SK-N-SH treated with all-trans-retinoic acid at 6 μM for 48 hours (cell line): ENCODE measurements at regions not wholly inside any gene's neighbourhood (a gene's known extent, or its start where the extent isn't known, plus 50 kb on each side); places are given as distances from the start of the nearest gene placed in this dataset.
A peak's percentile ranks its signal among the peaks of the same experiment; 100 is the strongest.

Source experiments
- ATAC-seq: fragments of 200-7000 bp; cut with Tn5 transposase; 3 replicates; pipeline ENCODE4 v1.9.1; 2020; ENCODE audit warnings: mild to moderate bottlenecking, moderate library complexity
- ARNTL ChIP-seq: fragments of 450-650 bp; formaldehyde crosslinking; IDR thresholded peaks from 2 replicates; pipeline ENCODE4 v1.5.0; 2020; ENCODE audit warnings: low read depth, mild to moderate bottlenecking, moderate library complexity, borderline replicate concordance
- BACH2 ChIP-seq: fragments of 250-450 bp; sonication (Bioruptor Pico); IDR thresholded peaks from 2 replicates; pipeline ENCODE4 v1.9.0; 2021; ENCODE audit warnings: mild to moderate bottlenecking, borderline replicate concordance
- CREB5 ChIP-seq: fragments of 250-450 bp; sonication (Bioruptor Pico); IDR thresholded peaks from 2 replicates; pipeline ENCODE4 v1.5.1; 2020; ENCODE audit warnings: low read depth, mild to moderate bottlenecking, moderate library complexity
- CSDC2 ChIP-seq: fragments of 250-450 bp; sonication (Bioruptor Pico); IDR thresholded peaks from 2 replicates; pipeline ENCODE4 v1.5.0; 2020; ENCODE audit warnings: mild to moderate bottlenecking, moderate library complexity
- CSRNP3 ChIP-seq: fragments of 250-450 bp; sonication (Bioruptor Pico); IDR thresholded peaks from 2 replicates; pipeline ENCODE4 v1.5.1; 2021; ENCODE audit warnings: mild to moderate bottlenecking, moderate library complexity
- GLIS3 ChIP-seq: fragments of 250-450 bp; sonication (Bioruptor Pico); IDR thresholded peaks from 2 replicates; pipeline ENCODE4 v1.5.0; 2020; ENCODE audit warnings: mild to moderate bottlenecking, moderate library complexity
- OSR1 ChIP-seq: fragments of 250-450 bp; sonication (Bioruptor Pico); IDR thresholded peaks from 2 replicates; pipeline ENCODE4 v1.8.0; 2022; ENCODE audit warnings: moderate library complexity, mild to moderate bottlenecking, inconsistent platforms
- PATZ1 ChIP-seq: fragments of 250-450 bp; sonication (Bioruptor Pico); IDR thresholded peaks from 2 replicates; pipeline ENCODE4 v1.8.0; 2020; ENCODE audit warnings: mild to moderate bottlenecking, moderate library complexity, borderline replicate concordance
- POU6F1 ChIP-seq: fragments of 250-450 bp; sonication (Bioruptor Pico); IDR thresholded peaks from 2 replicates; pipeline ENCODE4 v1.8.0; 2021; ENCODE audit warnings: low read depth, mild to moderate bottlenecking, moderate library complexity, borderline replicate concordance
- PPARA ChIP-seq: fragments of 250-450 bp; sonication (Bioruptor Pico); IDR thresholded peaks from 2 replicates; pipeline ENCODE4 v1.5.0; 2020; ENCODE audit warnings: mild to moderate bottlenecking, borderline replicate concordance
- RARB ChIP-seq: fragments of 250-450 bp; sonication (Bioruptor Pico); IDR thresholded peaks from 2 replicates; pipeline ENCODE4 v1.8.0; 2021; ENCODE audit warnings: mild to moderate bottlenecking, moderate library complexity
- SNAI2 ChIP-seq: fragments of 250-450 bp; sonication (Bioruptor Pico); IDR thresholded peaks from 2 replicates; pipeline ENCODE4 v1.5.0; 2020; ENCODE audit warnings: mild to moderate bottlenecking, moderate library complexity
- TCF4 ChIP-seq: fragments of 250-450 bp; sonication (Bioruptor Pico); IDR thresholded peaks from 2 replicates; pipeline ENCODE4 v1.8.0; 2021; ENCODE audit warnings: mild to moderate bottlenecking, moderate library complexity, borderline replicate concordance
- TSHZ2 ChIP-seq: fragments of 250-450 bp; sonication (Bioruptor Pico); IDR thresholded peaks from 2 replicates; pipeline ENCODE4 v1.5.0; 2020; ENCODE audit warnings: mild to moderate bottlenecking, moderate library complexity
- ZC3H10 ChIP-seq: fragments of 250-450 bp; sonication (Bioruptor Pico); IDR thresholded peaks from 2 replicates; pipeline ENCODE4 v1.5.1; 2021; ENCODE audit warnings: mild to moderate bottlenecking, moderate library complexity
- ZFP3 ChIP-seq: fragments of 250-450 bp; sonication (Bioruptor Pico); IDR thresholded peaks from 2 replicates; pipeline ENCODE4 v1.5.0; 2020; ENCODE audit warnings: mild to moderate bottlenecking, moderate library complexity
- ZFP30 ChIP-seq: fragments of 450-650 bp; formaldehyde crosslinking; IDR thresholded peaks from 2 replicates; pipeline ENCODE4 v1.5.0; 2022; ENCODE audit warnings: mild to moderate bottlenecking, moderate library complexity
- ZNF565 ChIP-seq: fragments of 450-650 bp; formaldehyde crosslinking; conservative IDR thresholded peaks from 2 replicates; pipeline ENCODE4 v1.5.0; 2020; ENCODE audit warnings: low read depth, mild to moderate bottlenecking, moderate library complexity
- ZNF70 ChIP-seq: fragments of 450-650 bp; formaldehyde crosslinking; IDR thresholded peaks from 2 replicates; pipeline ENCODE4 v1.5.0; 2020; ENCODE audit warnings: mild to moderate bottlenecking, moderate library complexity

- TF ChIP-seq BACH2 (no peak), CSDC2 (CRISPR knock-in tag) (no peak), ZNF70 (CRISPR knock-in tag) (no peak), ZNF565 (no peak), ZC3H10 (CRISPR knock-in tag) (no peak), PATZ1 (no peak), CREB5 (CRISPR knock-in tag) (no peak), OSR1 (CRISPR knock-in tag) (no peak), RARB (CRISPR knock-in tag) (no peak), CSRNP3 (CRISPR knock-in tag) (no peak), ZFP30 (no peak), SNAI2 (CRISPR knock-in tag) (no peak), GLIS3 (CRISPR knock-in tag) (no peak), PPARA (CRISPR knock-in tag) (no peak), ZFP3 (no peak), ARNTL (no peak), POU6F1 (CRISPR knock-in tag) (no peak)
- no peak for ATAC-seq
Measured at GRCh38 chr6:23176471-23176870, 607.1 kb downstream of the HDGFL1 start.

GRCh38 chr6:23176883-23177282 is 607.5 kb downstream of the HDGFL1 start:
- TF ChIP-seq ZC3H10 (CRISPR knock-in tag) (no peak), CSDC2 (CRISPR knock-in tag) (no peak)
- ATAC-seq: no peak

- ATAC-seq: no peak
- TF ChIP-seq TSHZ2 (CRISPR knock-in tag): no peak
- TF ChIP-seq TCF4: no peak
- no peak for TF ChIP-seq ZFP3
- TF ChIP-seq, all 23 proteins: peak for 0
Measured at GRCh38 chr6:23177806-23178205, 608.4 kb downstream of the HDGFL1 start.

- ATAC-seq: peak; percentile 13; the same call in 2 of the 3 replicates
- TF ChIP-seq SNAI2 (CRISPR knock-in tag) (no peak), ZNF70 (CRISPR knock-in tag) (no peak), POU6F1 (CRISPR knock-in tag) (no peak), BACH2 (no peak), PPARA (CRISPR knock-in tag) (no peak), CREB5 (CRISPR knock-in tag) (no peak), ZFP3 (no peak)
Measured at GRCh38 chr6:23179994-23180393, 610.6 kb downstream of the HDGFL1 start.
